PC-9 (cell line): ENCODE measurements at regions not wholly inside any gene's neighbourhood (a gene's known extent, or its start where the extent isn't known, plus 50 kb on each side); places are given as distances from the start of the nearest gene placed in this dataset.

Experiments used
- CTCF ChIP-seq: fragments of 200-600 bp; sonication (generic); conservative IDR thresholded peaks from 2 replicates; pipeline ENCODE4 v1.6.1; 2017; ENCODE audit warnings: mixed run types, antibody characterized with exemption, mild to moderate bottlenecking, moderate library complexity
- EZH2 ChIP-seq: fragments of 200-600 bp; sonication (generic); IDR thresholded peaks from 2 replicates; pipeline ENCODE4 v1.8.0; 2017; ENCODE audit warnings: antibody characterized with exemption, low read depth

- TF ChIP-seq CTCF: no peak
- TF ChIP-seq EZH2: no peak
Measured at GRCh38 chr21:34203851-34204420, 130.6 kb downstream of the MRPS6 start.
